HG03575 (cell line): ENCODE measurements at regions not wholly inside any gene's neighbourhood (a gene's known extent, or its start where the extent isn't known, plus 50 kb on each side); places are given as distances from the start of the nearest gene placed in this dataset.

Source experiments
- ATAC-seq: cut with Tn5 transposase; IDR thresholded peaks from one replicate; pipeline ENCODE4 v1.9.1; 2021; ENCODE audit not compliant: unreplicated experiment, insufficient number of reproducible peaks, low FRiP score; ENCODE audit errors: extremely low read depth

DNA sequence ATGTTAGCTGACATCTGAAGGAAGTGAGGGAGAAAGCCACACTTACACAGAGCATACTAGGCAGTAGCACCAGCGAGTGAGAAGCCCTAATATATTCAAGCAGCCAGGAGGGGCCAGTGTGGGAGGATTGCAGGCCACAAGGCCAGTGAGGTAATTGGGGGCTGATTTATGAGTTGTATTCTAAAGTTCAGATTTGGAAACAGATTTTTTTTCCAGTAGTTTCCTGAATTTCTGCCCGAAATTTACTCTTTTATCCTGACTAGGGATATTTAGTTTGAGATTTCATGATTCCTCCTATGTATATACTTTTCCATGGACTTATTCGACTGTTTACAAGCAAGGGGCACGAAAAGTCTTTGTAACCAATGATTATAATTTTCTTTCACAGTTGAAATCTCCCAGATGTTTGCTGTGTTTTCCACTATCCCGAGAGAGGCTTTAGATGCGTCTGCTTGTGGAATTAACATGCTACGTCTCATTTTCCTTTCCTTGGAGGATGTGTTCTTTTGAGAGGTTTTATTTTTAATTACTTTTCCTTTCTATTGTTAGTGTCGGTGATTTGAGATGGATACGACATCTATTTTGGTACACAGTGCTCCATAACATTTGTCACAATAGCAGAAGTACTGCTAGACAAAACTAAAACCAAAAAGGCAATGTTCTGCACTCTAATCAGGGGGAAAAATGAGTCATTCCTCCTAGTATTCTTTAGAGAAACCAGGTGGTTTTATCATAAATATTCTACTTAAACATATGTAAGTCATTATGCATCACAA, 356.3 kb upstream of the HSF2 start:
- ATAC-seq: no peak

DNA sequence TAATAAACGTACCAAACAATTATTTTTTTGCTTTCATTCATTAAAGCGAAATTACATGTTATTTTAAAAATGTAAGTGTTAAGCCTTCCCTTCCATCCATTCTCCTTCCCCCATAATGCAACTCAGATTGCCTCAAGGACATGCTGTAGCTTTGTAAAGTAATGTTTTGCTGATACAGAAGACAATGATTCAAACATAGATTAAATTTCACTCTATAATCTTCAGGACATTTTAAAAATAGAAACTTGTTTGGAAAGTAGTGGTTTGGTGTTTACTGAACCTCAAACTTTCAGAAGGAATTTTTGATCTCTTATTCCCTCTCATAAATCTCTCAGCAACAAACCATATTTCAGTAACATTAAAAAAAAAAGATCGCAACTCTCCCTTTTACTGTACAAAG, 350.9 kb upstream of the HSF2 start:
- no peak for ATAC-seq

DNA sequence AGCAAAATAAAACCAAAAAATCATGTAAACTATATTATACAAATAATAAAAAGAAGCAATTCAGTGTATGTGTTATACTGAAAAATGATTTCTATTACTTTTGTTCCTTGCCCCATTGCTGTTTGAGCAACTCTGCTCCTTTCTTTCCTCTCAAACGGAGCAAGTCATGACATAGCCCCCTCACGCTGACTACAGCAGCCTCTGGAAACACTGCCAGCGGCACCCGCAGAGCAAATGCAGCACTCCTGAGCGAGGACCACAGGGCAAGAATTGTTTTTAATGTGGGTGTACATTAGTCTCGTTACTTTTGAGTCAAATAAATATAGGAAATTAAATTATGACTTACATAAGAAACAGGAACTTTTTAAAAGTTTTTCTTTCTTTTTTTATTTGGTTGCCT, 350.1 kb upstream of the HSF2 start:
- no peak for ATAC-seq

DNA sequence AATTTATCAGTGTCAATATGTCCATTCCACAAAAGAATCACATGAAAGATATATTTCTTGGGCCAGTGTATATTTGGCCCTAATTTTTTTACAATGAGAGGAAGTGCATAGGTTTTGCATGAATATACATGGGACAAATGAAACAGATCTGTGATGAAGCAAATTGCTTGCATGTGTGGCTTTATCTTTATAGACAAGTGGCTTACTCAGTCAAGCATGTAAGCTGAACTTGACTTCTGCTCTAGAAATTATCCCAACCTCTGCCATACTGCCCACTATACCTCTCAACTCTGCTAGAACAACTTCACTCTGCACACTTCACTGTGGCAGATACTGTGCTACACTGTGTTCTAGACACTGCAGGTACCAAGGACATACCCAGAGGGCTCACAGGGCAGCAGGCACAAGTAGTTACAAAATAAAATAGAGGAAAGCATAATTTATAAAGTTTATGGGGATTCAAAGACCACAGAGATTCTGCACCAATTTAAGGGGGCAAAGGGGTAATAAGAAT, 349.2 kb upstream of the HSF2 start:
- no peak for ATAC-seq

GRCh38 chr6:122052346-122052900, 347.0 kb upstream of the HSF2 start:
- ATAC-seq: no peak

GRCh38 chr6:122059918-122060317, 339.5 kb upstream of the HSF2 start:
- no peak for ATAC-seq

GRCh38 chr6:122061855-122062254, 337.6 kb upstream of the HSF2 start:
- no peak for ATAC-seq

DNA sequence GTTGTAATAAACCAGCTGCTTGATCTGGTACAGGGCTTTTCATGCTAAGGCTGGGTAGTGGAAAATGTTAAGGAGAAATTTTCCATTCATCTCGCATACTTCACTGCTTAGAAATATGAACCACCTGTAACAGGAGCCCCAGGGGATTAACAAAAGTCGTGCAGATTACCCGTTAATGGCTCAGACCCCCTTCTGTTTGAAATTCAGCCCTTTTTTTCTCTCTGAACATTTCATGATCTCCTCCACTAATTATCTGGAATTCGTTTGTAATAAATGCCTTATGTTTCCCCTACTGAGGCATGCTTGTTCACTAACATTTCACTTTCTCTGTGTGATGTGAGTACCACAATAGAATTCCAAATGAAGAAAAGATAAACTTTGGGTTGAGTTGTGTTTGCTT, 336.4 kb upstream of the HSF2 start:
- ATAC-seq: no peak

GRCh38 chr6:122063761-122064160, 335.7 kb upstream of the HSF2 start:
- ATAC-seq: no peak

GRCh38 chr6:122066200-122066599, 333.3 kb upstream of the HSF2 start:
- ATAC-seq: no peak

DNA sequence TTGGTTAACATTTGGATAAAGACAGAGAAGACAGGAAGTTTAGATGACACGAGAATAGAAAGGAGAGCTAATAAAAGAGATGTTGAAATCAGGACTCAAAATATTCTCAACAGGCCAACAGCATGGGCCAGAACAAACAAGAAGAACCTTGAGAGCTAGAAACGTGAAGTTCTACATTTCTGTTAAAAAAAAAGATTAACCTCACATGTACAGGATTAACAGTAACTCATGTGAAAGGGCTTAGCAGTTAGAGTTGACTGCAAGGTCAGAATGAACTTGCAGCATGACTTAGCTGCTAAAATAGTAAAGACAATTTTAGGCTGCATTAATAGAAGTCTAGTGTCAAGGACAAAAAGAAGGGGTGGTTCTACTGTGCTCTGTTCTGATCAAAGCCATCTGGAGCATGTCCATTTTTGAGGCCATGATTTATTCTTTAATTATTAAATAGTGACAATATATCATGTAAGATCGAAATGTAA, 331.1 kb upstream of the HSF2 start:
- ATAC-seq: no peak

DNA sequence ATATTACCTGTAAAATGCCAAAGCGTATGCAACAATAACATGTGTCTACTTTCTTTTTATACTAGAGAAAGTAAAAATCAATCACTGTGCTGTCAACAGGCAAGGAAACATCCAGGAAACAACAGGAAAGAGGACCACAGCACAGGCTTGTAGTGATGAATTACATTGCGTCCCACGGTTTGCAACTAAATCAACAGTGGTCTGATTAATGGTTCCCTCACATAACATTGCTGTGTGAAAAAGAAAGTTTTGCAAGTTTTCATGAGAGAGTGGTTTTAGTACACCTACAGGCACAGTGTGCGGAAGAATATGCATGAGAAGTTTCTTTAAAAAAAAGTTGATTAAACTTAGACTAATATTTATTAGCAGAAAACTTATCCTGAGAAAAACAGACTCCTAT, 329.5 kb upstream of the HSF2 start:
- no peak for ATAC-seq

- no peak for ATAC-seq
These were observed 327.3 kb upstream of the HSF2 start for GRCh38 chr6:122072014-122072647.

DNA sequence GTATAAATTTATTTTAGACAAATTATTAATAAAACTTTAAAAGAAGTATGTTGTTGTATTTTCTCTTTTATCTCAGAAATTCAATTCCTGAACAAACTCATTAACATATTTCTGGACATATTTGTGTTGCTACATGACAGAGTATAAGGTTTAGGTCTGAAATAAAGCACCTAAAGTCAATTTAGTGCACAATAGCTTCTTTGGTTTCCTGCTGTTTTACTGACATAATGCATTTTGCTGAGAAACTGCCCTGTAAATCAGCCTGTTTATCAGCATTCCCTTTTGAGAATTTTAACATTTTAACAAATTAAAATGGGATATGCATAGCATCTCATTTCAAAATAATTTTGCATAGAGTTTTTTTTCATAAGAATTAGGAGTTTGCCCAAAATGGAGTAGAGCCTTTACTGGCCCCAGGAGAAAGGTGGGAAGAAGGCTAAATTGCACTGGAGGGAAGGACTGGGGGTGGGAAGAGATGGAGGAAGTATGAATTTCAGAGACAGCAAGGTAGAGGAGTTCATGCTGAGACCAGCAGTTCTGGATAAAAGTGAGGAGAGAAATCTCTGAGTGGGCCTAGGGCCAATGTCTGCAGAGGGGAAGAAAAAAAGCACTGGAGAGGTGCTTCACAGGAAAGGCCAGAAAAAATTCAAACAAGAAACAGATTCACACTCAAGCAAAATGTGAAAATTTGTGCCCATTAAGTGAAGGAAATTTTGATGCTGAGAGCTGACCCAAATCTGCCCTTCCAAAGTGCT, 324.2 kb upstream of the HSF2 start:
- ATAC-seq: no peak

DNA sequence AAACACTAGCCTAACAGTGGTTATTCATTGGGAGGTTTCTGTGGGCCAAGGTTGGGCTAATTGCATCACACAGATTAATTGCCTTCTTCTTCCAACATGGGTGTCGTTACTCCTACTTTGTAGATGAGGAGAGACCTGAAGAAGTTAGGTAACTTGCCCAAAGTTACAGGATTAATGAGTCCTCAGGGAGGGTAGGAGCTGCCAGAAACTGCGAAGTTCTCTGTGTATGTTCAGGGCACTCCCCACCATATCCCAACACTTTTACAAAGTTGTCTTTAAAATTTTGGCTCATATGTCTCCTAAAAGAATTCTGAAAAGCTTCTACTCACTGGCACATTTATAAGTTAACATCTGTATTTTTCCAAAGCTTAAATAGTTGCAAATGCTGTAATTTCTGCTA, 323.5 kb upstream of the HSF2 start:
- ATAC-seq: no peak

DNA sequence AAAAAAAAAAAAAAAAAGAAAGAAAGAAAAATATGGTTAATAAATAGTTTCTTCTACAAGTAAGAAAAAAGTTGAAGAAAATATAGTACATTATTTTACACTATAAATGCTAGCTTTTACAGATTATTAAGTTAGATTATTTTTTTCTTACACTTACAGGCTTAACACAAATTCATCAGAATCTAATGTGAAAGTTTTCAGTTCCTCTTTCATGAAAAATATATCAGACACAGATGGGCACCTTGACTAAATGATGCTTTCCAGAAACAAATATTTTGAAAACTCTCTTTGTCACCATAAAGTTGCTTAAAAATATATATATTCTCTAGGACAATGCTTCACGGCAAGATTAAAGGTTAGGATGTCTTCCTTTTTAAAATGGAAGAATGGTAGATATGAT, 321.8 kb upstream of the HSF2 start:
- no peak for ATAC-seq

GRCh38 chr6:122078481-122078880, 321.0 kb upstream of the HSF2 start:
- ATAC-seq: no peak

DNA sequence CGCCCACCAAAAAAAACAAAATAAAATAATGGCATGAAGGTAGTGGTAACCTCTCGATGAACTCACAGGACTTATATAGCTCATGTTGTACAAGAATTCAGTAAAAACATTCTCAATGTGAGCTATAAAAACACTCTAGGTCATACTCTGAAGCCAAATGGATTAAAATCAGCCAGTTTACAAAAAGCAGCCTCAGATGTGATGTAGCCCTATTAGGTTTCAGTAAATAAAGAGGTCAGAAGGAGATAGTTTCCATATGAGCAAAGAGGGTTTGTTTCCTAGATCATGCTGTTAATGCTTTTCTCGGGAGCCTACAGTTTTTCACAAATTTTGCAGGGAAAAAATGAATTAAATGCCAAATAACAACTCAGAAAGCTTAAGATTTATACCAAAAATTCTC, 319.5 kb upstream of the HSF2 start:
- no peak for ATAC-seq

DNA sequence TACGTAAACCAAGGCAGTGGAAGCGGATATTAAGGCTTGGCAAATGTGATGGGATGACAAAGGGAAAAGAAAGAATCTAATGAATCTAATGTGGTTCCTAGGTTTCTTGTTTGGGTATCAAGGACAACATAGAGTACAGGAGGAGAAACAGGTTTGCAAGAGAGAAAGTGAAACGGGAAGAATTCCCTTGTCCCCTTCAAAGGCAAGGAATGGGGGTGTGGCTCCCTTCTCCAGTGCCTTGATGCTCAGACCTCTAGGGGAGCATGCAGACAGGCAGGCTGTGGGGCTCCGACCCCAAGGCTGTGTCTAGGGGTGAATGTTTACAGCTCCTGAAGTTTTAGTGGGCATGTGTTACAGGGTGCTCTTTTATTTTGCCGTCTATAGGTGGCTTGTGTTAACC, 317.5 kb upstream of the HSF2 start:
- no peak for ATAC-seq

DNA sequence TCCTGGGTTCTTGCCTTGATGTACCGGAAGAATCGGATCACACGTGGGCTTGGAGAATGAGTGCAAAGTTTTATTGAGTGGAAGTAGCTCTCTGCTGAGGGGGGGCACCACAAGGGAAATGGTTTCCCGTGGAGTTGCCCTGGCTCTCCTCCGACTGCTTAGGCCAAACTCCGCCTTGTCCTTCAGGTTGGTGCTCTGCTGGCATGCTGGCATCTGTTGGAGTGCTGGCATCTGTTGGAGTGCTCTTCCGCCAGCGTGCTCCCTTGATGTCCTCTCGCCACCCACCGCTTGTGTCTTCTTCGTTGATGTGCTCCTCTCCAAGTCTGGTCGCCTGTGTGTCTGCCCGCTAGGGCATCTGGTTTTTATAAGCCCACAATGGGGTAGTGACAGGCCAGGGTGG, 317.1 kb upstream of the HSF2 start:
- no peak for ATAC-seq
